OCI-LY7 (cell line): ENCODE measurements at regions not wholly inside any gene's neighbourhood (a gene's known extent, or its start where the extent isn't known, plus 50 kb on each side); places are given as distances from the start of the nearest gene placed in this dataset.

Experiments used
- BruUV-seq: library from RNA; stranded (reverse); fragments of 400-500 nt; replicated peaks from 2 replicates; lab custom pipeline; 2021; lab: Mats Ljungman, UMichigan
- CTCF ChIA-PET: fragments of 300-600 bp; sonication (Branson Sonifier 250); formaldehyde crosslinking; loops from one replicate; lab custom pipeline; 2022; ENCODE audit warnings: antibody characterized with exemption; ENCODE audit not compliant: unreplicated experiment; lab: Charles Lee
- POLR2A ChIA-PET: fragments of 300-600 bp; sonication (Branson Sonifier 250); formaldehyde crosslinking; loops from one replicate; lab custom pipeline; 2022; ENCODE audit warnings: antibody characterized with exemption; lab: Charles Lee
- DNase-seq: peaks from one replicate; pipeline ENCODE4 v3.0.0-alpha.2; 2015; ENCODE audit warnings: low spot score
- H2AFZ ChIP-seq: fragments of 200-600 bp; sonication (generic), shearing (Covaris generic); 2 replicates; pipeline ENCODE4 v1.6.1; 2014; ENCODE audit warnings: mild to moderate bottlenecking, antibody characterized with exemption, low read length, moderate library complexity
- H3K27ac ChIP-seq: fragments of 200-600 bp; sonication (generic); 2 replicates; pipeline ENCODE4 v1.5.1; 2014; ENCODE audit warnings: mixed run types, low read depth, mild to moderate bottlenecking, moderate library complexity, low read length, inconsistent platforms; ENCODE audit not compliant: poor library complexity, severe bottlenecking
- H3K36me3 ChIP-seq: fragments of 200-600 bp; sonication (generic); 2 replicates; pipeline ENCODE4 v1.6.1; 2014; ENCODE audit warnings: mild to moderate bottlenecking, antibody characterized with exemption, low read length, moderate library complexity, mixed read lengths; ENCODE audit not compliant: insufficient read depth
- H3K4me1 ChIP-seq: fragments of 200-600 bp; sonication (generic); 2 replicates; pipeline ENCODE4 v1.5.1; 2014; ENCODE audit warnings: mild to moderate bottlenecking, low read length; ENCODE audit not compliant: insufficient read depth, poor library complexity, severe bottlenecking
- H3K4me2 ChIP-seq: fragments of 200-600 bp; sonication (generic); 2 replicates; pipeline ENCODE4 v1.6.1; 2014; ENCODE audit warnings: mild to moderate bottlenecking, low read length
- H3K4me3 ChIP-seq: fragments of 200-600 bp; sonication (generic); 2 replicates; pipeline ENCODE4 v1.5.1; 2014; ENCODE audit warnings: mild to moderate bottlenecking, low read depth, low read length; ENCODE audit not compliant: poor library complexity, severe bottlenecking
- H3K79me2 ChIP-seq: fragments of 200-600 bp; sonication (generic); 2 replicates; pipeline ENCODE4 v1.6.1; 2016; ENCODE audit warnings: low read depth, mild to moderate bottlenecking, low read length, moderate library complexity, mixed read lengths; ENCODE audit not compliant: insufficient read depth
- H3K9me2 ChIP-seq: fragments of 200-600 bp; sonication (generic); 2 replicates; pipeline ENCODE4 v1.6.1; 2016; ENCODE audit warnings: mild to moderate bottlenecking, low read length, mixed read lengths; ENCODE audit not compliant: insufficient read depth
- H3K9me3 ChIP-seq: fragments of 200-600 bp; sonication (generic); 2 replicates; pipeline ENCODE4 v1.6.1; 2014; ENCODE audit warnings: mild to moderate bottlenecking, mixed run types, low read length, mixed read lengths
- H4K20me1 ChIP-seq: fragments of 200-600 bp; sonication (generic); 2 replicates; pipeline ENCODE4 v1.6.1; 2014; ENCODE audit warnings: mild to moderate bottlenecking, antibody characterized with exemption, low read length, moderate library complexity, mixed read lengths; ENCODE audit not compliant: insufficient read depth
- EZH2phosphoT487 ChIP-seq: fragments of 200-600 bp; sonication (generic); IDR thresholded peaks from 2 replicates; pipeline ENCODE4 v1.6.1; 2018; ENCODE audit warnings: low read depth, borderline replicate concordance, mild to moderate bottlenecking, mixed run types, antibody characterized with exemption, low read length, moderate library complexity, mixed read lengths
- intact Hi-C: fragments of 100-400 bp; cut with micrococcal nuclease; formaldehyde crosslinking; loops from one replicate; pipeline ENCODE4 v1.10.0; 2022; ENCODE audit not compliant: unreplicated experiment
- TF ChIP-seq, protein P1 (sequence below): fragments of 200-600 bp; sonication (generic); conservative IDR thresholded peaks from 2 replicates; pipeline ENCODE4 v1.5.1; 2014; ENCODE audit warnings: mild to moderate bottlenecking, antibody characterized with exemption, low read length, moderate library complexity, mixed read lengths

DNA sequence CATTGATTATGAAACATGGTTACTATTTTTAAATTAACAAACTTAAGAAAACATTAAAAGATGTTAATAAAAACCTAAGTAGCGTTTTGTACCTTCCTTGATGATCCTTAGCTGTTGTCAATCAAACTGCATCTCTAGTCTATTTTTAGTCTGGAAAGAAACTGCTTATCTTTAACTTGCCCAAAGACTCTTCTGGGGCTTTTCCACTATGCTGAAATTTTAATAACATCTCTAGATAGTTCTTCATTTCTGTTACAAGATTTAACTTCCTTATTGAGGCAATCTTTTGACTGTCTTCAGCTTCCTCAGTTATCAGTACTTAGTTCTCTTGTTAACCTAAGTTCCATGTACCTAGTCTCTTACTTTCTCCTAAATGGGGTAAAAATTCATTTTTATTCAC is 135.9 kb upstream of the HMCN1 start:
- Histone ChIP-seq H3K9me2 (no peaks in the 10 kb centered on the region), H3K4me3 (no peak overlapping the region), H3K9me3 (no peaks in the 10 kb centered on the region), H3K4me2 (no peak overlapping the region), H3K4me1 (no peaks in the 10 kb centered on the region), H3K36me3 (no peaks in the 10 kb centered on the region), H3K79me2 (no peaks in the 10 kb centered on the region), H4K20me1 (no peaks in the 10 kb centered on the region), H3K27ac (no peak overlapping the region), H2AFZ (no peak overlapping the region)
- ChIA-PET POLR2A (interaction anchor here (0.7 to 1.1 kb wide), 2 partner anchors 18 to 20 kb away, joined by 3 to 4 read pairs; no protein-coding TSS in a partner anchor), CTCF (no interaction called here)
- BruUV-seq: no TSS peak
- intact Hi-C loops: loop anchor here (5.0 kb wide), 1 partner anchor 281 kb away; the partner anchor contains the start of gene IVNS1ABP
- TF ChIP-seq, protein P1, sequence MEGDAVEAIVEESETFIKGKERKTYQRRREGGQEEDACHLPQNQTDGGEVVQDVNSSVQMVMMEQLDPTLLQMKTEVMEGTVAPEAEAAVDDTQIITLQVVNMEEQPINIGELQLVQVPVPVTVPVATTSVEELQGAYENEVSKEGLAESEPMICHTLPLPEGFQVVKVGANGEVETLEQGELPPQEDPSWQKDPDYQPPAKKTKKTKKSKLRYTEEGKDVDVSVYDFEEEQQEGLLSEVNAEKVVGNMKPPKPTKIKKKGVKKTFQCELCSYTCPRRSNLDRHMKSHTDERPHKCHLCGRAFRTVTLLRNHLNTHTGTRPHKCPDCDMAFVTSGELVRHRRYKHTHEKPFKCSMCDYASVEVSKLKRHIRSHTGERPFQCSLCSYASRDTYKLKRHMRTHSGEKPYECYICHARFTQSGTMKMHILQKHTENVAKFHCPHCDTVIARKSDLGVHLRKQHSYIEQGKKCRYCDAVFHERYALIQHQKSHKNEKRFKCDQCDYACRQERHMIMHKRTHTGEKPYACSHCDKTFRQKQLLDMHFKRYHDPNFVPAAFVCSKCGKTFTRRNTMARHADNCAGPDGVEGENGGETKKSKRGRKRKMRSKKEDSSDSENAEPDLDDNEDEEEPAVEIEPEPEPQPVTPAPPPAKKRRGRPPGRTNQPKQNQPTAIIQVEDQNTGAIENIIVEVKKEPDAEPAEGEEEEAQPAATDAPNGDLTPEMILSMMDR: no peak
- no peak for TF ChIP-seq EZH2phosphoT487
- DNase-seq: no peak

DNA sequence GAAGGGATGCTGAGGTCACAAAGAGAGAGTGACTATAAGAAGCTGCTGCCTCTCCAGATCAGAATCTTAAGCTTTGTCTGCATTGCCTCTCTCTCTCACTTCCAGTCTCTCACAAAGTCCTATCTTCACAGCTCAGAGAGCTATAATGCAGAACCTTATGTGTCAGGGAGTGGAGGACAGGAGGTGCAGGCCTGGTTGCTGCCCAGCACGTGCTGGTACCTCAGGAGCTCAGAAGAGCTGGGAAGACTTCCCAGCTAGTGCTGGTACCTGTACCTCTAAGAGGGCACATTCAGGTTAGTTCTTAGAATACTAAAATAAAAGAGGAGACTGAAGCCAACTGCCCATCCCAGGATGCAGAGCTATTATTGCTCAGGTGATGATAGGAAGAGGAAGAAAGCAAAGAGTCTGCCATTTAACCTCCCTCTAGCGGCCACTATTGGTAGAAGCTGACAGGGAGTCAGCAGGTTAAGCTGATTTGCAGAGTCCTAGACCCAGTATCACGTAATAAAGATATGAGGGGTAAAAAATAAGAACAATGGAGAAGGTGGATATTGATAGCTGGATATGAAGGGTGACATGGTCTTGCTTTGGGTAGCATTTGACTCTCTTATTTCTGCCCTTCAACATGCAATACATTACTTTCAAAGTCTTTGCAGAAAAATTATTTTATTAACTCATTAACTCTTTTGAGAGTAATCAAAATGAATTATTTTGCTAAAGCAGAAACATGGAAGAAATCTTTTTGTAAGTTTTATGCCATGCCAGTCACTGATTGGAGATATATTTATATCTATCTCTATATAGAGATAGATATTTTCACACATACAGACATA is 138.1 kb upstream of the HMCN1 start:
- no peaks in the 10 kb centered on the region for H3K36me3 ChIP-seq
- intact Hi-C loops: loop anchor here (5.0 kb wide), 1 partner anchor 279 kb away; the partner anchor contains the start of gene IVNS1ABP
- DNase-seq: peak; percentile 44
- no TSS peak for BruUV-seq
- no peaks in the 10 kb centered on the region for H3K9me2 ChIP-seq
- no peaks in the 10 kb centered on the region for H3K79me2 ChIP-seq
- POLR2A ChIA-PET: interaction anchor here (0.6 to 1.0 kb wide), 4 partner anchors 33 to 278 kb away, joined by 3 read pairs; no protein-coding TSS in a partner anchor
- H3K27ac ChIP-seq: no peak overlapping the region
- H3K4me3 ChIP-seq: no peak overlapping the region
- no peak overlapping the region for H3K4me2 ChIP-seq
- H4K20me1 ChIP-seq: no peaks in the 10 kb centered on the region
- TF ChIP-seq, protein P1: peak; percentile 78
- TF ChIP-seq EZH2phosphoT487: no peak
- H2AFZ ChIP-seq: no peak overlapping the region
- no peaks in the 10 kb centered on the region for H3K4me1 ChIP-seq
- no peaks in the 10 kb centered on the region for H3K9me3 ChIP-seq
- CTCF ChIA-PET: interaction anchor here (0.7 to 0.8 kb wide), 2 partner anchors 26 to 279 kb away, joined by 3 to 5 read pairs; partner anchors contain the start of gene IVNS1ABP
